GM19397 (cell line): ENCODE measurements at regions not wholly inside any gene's neighbourhood (a gene's known extent, or its start where the extent isn't known, plus 50 kb on each side); places are given as distances from the start of the nearest gene placed in this dataset.
A peak's percentile ranks its signal among the peaks of the same experiment; 100 is the strongest.

Experiments
- ATAC-seq: cut with Tn5 transposase; IDR thresholded peaks from one replicate; pipeline ENCODE4 v1.9.1; 2021; ENCODE audit warnings: mild to moderate bottlenecking, moderate library complexity; ENCODE audit not compliant: unreplicated experiment

- ATAC-seq, result no peak
Measured at GRCh38 chr15:98139337-98139736, 178.8 kb downstream of the ARRDC4 start.

GRCh38 chr15:98142572-98142971, 182.1 kb downstream of the ARRDC4 start:
- ATAC-seq, result no peak

- no peak for ATAC-seq
Measured at GRCh38 chr15:98143116-98143515, 182.6 kb downstream of the ARRDC4 start.

GRCh38 chr15:98144388-98144787, 183.9 kb downstream of the ARRDC4 start:
- ATAC-seq, result no peak

- no peak for ATAC-seq
Measured at GRCh38 chr15:98146031-98146820, 185.7 kb downstream of the ARRDC4 start.

- ATAC-seq, result no peak
Measured at GRCh38 chr15:98147415-98147814, 186.9 kb downstream of the ARRDC4 start.

- ATAC-seq, result no peak
Measured at GRCh38 chr15:98150084-98150483, 189.6 kb downstream of the ARRDC4 start.

GRCh38 chr15:98150536-98150935, 190.0 kb downstream of the ARRDC4 start:
- no peak for ATAC-seq

GRCh38 chr15:98151096-98151495, 190.6 kb downstream of the ARRDC4 start:
- no peak for ATAC-seq

GRCh38 chr15:98152156-98152555, 191.7 kb downstream of the ARRDC4 start:
- ATAC-seq, result no peak

GRCh38 chr15:98154863-98155262, 194.4 kb downstream of the ARRDC4 start:
- no peak for ATAC-seq

GRCh38 chr15:98155356-98155755, 194.9 kb downstream of the ARRDC4 start:
- no peak for ATAC-seq

GRCh38 chr15:98160236-98160635, 199.7 kb downstream of the ARRDC4 start:
- peak; percentile 97 for ATAC-seq

GRCh38 chr15:98163319-98164045, 203.0 kb downstream of the ARRDC4 start:
- no peak for ATAC-seq

- ATAC-seq, result no peak
Measured at GRCh38 chr15:98164571-98164970, 204.1 kb downstream of the ARRDC4 start.

- no peak for ATAC-seq
Measured at GRCh38 chr15:98164986-98165385, 204.5 kb downstream of the ARRDC4 start.

- no peak for ATAC-seq
Measured at GRCh38 chr15:98167722-98168268, 207.3 kb downstream of the ARRDC4 start.

- no peak for ATAC-seq
Measured at GRCh38 chr15:98169551-98169950, 209.0 kb downstream of the ARRDC4 start.

GRCh38 chr15:98174286-98174685, 213.8 kb downstream of the ARRDC4 start:
- ATAC-seq, result no peak

- ATAC-seq, result no peak
Measured at GRCh38 chr15:98174841-98175240, 214.3 kb downstream of the ARRDC4 start.

- ATAC-seq, result peak; percentile 65
Measured at GRCh38 chr15:98177966-98178592, 217.6 kb downstream of the ARRDC4 start.

GRCh38 chr15:98178861-98179260, 218.4 kb downstream of the ARRDC4 start:
- no peak for ATAC-seq
